Posterior cingulate gyrus (tissue), 11 donors: ENCODE measurements at regions not wholly inside any gene's neighbourhood (a gene's known extent, or its start where the extent isn't known, plus 50 kb on each side); places are given as distances from the start of the nearest gene placed in this dataset.
"Not testable (repeated sequence)": the region's sequence is repeated elsewhere in the genome, so short reads cannot be mapped to it uniquely, and the experiment has no call there.

Experiments
- DNase-seq, 10 donors: peaks; one replicate each; pipeline versions ENCODE4 v3.0.0 to v3.0.0-alpha.2; 2020 to 2021; ENCODE audit warnings: mixed read lengths in 3 of 10
- intact Hi-C: fragments of 100-400 bp; cut with DNase I; formaldehyde crosslinking; loops from one replicate; pipeline ENCODE4 v1.15.1; 2023

DNA sequence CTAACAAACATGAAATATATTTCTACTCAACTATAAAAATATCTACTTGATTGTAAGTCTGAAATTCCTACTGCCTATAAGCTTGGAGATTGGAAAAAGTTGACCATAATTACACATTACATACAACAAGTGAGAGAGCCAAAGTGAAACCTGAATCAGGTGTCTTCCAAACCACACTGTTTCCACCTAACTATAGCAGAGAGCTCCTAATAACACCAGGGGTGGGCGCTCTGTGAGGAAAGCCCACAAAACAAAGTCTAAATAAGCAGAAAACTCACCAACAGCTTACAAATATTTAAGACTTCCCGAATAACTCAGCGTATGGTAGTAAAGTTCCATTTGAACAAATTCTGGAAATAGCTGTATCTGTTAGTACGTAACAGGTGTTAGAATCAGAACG, 119.9 kb downstream of the GPR37 start:
- intact Hi-C loops, result loop anchor here (5.0 to 10.0 kb wide), 2 partner anchors 117 to 261 kb away; no protein-coding TSS in a partner anchor

DNA sequence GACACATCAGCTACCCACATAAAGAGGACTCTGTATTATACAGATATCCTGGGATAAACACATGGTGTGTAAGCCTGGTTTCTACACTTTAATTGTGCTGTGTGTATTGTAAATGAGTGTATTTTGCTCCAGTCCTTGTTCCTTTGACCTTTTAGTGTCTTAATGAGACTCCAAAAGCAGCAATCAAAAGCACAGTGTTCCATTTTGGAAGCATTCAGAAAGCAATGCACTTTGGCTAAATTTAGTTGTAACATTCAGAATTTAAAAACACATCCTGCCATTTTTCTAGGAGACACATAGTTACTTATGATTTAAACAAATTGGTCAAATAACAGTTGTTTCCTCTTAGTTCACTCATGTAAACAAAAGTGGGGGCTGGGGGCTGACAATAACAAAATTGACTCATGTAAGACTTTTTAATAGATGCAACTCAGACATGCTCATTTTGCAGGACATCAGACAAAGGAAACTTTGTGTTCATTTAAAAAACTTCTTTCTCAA, 122.2 kb downstream of the GPR37 start:
- intact Hi-C loops, result loop anchor here (10.0 kb wide), 1 partner anchor 259 kb away; no protein-coding TSS in a partner anchor
- no peak for DNase-seq

More for the DNA sequence above, 119.9 kb downstream of the GPR37 start:
- no peak for DNase-seq

DNA sequence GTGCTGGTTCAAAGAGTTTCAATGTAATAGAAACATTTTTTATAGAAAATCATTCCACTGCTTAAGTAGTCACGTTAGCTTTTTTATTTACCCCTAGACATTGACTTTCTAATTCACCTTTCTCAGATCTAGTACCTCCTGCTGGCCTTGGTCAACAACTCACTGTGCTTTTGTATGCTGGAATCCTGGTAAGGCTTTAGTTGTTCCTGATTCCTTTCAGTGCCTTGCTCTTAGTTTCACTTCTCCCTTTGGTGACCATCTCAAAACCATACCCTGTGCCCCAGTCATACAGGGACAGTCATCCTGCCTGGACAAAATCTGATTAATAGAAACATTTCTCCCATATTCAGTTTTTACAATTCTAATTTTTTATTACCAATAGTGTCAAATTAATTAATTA, 130.2 kb downstream of the GPR37 start:
- DNase-seq, result no peak
- intact Hi-C loops, result no loop called here

DNA sequence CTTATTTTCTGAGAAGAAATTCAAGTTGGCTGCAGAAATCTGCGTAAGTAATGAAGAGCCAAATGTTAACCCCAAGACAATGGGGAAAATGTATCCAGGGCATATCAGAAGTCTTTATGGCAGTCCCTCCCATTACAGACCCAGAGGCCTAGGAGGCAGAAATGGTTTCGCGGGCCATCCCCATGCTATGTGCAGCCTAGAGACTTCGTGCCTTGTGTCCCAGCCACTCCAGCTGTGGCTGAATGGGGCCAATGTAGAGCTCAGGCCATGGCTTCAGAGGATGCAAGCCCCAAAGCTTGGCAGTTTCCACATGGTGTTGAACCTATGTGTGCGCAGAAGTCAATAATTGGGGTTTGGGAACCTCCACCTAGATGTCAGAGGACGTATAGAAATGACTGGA, 131.9 kb downstream of the GPR37 start:
- DNase-seq, result peak in 1 of 10 donors; percentile 73
- intact Hi-C loops, result no loop called here

DNA sequence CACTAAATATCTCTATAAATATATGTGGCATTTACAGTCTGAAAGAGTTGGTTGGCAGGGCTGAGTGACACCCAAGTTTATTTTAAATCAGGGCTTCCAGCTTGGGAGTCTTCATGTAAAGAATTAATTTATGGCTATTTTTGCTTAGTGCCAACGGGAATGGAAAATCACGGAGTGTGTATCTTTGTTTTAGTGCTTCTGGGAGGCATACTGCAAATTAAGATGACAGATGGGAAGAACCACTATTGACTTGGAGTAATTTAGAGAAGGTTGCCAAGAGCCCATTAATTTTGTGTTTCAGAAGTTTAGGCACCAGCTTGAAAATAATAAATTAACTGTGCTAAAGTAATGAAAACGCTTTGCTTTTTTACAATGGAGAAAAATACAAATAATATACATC, 135.2 kb downstream of the GPR37 start:
- intact Hi-C loops, result no loop called here

DNA sequence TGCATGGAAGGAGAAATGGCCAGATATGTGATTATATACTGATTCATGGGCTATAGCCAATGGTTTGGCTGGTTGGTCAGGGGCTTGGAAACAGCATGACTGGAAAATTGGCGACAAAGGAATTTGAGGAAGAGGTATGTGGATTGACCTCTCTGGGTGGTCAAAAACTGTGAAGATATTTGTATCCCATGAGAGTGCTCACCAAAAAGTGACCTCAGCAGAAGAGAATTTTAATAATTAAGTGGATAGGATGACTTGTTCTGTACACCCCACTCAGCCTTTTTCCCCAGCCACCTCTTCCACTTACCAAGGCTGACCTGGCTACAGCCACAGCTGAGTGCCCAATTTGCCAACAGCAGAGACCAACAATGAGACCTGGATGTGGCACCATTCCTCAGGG, 146.7 kb downstream of the GPR37 start:
- intact Hi-C loops, result no loop called here
- DNase-seq, result no peak

More for the DNA sequence above, 135.2 kb downstream of the GPR37 start:
- no peak for DNase-seq

DNA sequence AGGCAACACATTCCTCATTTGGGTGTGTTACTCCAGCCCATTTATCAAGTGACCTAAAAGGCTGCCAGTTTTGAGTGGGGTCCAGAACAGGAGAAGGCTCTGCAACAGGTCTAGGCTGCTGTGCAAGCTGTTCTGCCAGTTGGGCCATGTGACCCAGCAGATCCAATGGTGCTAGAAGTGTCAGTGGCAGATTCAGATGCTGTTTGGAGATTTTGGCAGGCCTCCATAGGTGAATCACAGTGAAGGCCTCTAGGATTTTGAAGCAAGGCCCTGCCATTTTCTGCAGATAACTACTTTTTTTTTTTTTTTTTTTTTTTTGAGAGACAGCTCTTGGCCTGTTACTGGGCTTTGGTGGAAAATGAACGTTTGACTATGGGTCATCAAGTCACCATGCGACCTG, 147.5 kb downstream of the GPR37 start:
- intact Hi-C loops, result not testable (repeated sequence)

DNA sequence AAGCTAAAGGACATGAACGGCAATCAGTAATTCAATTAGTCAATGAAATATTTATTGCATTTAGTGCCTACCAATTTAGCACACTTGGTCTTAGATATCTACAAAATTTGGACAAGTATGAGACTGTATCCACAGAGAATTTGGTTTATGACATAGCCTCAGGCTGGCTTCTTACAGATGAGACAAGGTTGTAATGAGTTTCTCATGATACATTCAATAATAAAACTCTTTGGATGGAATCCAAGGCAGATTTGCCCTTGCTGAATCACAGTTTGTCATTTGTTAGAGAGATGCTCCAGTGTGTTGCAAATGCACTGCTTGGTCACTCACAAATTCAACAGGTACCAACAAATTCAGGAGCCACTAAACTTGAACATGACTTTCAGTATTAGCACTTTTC, 162.5 kb downstream of the GPR37 start:
- intact Hi-C loops, result no loop called here
- no peak for DNase-seq

More for the DNA sequence above, 147.5 kb downstream of the GPR37 start:
- DNase-seq, result not testable (repeated sequence)

DNA sequence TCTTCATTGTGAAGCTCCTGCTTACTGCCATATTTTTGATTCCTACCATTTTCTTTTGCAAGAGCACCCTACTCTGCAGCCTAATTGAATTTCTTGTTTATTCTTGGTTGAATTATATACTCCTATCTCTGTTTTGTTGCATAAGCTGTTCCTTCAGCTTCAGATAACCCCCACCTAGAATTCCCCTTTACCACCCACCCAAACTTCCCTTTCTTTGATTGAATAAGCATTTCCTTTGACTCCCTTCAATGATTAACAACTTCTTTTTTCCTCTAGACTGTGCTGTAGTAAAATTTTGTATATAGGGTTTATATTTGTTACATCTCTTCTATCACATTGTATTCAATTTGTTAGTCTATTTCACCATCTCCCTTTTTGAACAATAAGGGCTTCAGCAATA, 168.1 kb downstream of the GPR37 start:
- no peak for DNase-seq
- intact Hi-C loops, result no loop called here

DNA sequence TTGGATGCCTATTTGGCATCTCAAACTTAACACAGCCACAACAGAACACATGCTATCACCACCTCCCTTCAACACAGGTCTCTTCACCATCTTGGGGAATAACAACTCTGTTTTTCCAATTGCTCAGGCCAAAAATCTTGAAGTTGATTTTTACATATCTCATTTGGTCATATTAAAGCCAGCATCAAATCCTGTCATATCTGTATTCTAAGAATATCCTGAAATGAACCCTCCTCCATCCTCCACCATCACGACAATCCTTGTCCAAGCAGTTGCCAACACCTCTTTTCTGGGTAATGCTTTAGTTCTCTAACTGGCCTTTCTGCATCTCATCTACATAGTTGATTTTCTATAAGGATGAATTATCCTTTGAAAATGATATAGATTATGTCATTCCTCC, 168.7 kb downstream of the GPR37 start:
- no peak for DNase-seq
- intact Hi-C loops, result no loop called here

DNA sequence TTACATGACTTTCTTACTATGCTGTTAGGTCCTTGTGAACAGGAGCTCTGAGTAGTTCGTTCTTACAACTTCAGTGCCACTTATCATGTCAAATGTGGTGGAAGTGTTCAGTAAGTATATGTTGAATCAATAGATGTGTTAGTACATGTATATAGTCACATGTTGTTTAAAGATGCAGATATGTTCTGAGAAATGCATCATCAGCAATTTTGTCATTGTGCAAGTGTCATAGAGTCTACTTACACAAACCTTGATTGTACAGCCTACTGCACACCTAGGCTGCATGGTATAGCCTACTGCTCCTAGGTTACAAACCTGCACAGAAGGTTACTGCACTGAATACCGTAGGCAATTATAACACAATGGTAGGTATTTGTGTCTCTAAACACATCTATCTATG, 174.8 kb downstream of the GPR37 start:
- intact Hi-C loops, result no loop called here
- DNase-seq, result no peak

DNA sequence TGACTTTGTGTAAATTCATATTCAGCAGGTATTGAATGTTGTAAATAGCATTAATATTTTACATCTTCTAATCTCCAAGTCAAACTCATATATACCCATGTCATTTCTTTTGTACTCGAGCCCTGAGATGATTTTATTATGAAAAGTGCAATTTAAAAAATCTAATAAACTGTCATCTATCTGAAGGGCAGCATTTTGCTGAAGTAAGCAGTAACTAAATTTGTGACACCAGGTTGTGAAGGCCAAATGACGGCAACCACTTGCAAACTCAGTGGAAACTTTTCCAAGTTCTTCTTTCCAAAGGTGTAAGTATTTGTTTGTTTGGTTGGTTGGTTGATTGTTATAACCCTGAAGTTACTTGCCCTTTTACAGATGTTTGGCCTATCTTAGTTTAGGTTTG, 188.3 kb downstream of the GPR37 start:
- DNase-seq, result no peak
- intact Hi-C loops, result no loop called here

DNA sequence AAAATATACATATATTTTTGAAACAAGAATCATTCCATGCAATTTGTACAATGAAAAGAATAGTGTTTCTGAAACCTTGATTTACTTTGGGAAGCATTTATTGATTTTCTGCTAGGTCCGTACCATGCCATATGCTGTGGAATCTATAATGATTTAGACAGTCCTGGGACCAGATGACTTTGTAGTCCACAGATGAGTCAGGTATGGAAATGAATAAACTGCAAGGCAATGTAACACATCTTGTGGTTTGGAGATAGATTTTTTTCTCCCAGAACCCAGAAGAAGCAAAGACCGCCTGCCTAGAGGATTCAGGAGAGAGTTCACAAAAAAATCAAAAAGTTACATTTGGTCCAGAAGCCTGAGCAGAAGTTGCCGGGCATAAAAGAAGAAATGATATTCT, 190.4 kb downstream of the GPR37 start:
- intact Hi-C loops, result no loop called here
- no peak for DNase-seq

DNA sequence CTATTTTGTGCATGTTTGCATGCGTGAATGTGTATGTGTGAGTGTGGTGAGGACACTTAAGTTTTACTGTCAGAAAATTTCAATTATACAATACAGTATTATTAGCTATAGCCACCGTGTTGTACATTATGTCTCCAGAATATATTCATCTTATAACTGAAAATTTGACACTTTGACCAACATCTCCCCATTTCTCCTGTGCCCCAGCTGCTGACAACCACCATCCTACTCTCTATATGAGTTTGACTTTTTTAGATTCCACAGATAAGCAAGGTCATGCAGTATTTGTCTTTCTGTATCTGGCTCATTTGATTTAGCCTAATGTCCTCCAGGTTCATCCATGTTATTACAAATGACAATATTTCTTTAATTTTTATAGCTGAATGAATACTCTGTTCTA, 195.0 kb downstream of the GPR37 start:
- intact Hi-C loops, result no loop called here
- no peak for DNase-seq

DNA sequence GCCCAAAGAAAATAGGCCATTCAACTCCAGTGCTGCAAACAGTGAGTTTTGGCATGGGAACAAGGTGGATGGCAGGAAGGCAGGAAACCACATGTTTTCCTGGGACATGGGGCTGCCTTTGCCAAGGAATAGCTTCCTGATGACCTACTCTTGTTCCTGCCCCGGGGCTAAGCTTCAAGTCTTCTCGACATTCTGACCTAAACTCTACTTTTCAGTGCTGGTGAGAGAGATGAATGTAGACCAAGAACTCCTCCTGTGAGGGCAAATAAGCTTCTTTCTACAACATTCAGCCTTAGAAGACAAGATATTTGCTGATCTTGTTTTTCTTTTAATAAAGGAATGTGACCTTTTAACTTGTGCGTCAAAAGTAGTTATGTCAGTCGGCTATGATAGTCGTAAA, 199.0 kb downstream of the GPR37 start:
- intact Hi-C loops, result no loop called here
- DNase-seq, result peak in 1 of 10 donors; percentile 5

DNA sequence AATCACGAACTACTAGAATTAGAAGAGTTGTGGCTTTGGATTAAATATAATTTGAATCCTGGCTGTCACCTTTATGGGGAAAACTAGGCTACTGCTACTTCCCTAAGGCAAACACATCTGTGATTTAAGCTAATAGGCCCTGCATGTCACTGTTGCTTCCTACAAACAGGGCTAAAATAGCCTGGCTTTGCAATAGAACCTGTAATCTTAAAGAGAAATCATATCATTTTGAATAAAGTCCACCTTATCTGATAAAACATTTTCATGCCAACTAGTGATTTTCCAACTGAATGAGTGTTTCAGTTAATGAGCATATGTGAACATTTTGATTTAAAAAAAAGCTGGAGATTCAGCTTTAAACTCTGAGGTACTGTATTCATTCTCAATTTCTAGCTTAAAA, 208.0 kb downstream of the GPR37 start:
- intact Hi-C loops, result no loop called here
- DNase-seq, result no peak

DNA sequence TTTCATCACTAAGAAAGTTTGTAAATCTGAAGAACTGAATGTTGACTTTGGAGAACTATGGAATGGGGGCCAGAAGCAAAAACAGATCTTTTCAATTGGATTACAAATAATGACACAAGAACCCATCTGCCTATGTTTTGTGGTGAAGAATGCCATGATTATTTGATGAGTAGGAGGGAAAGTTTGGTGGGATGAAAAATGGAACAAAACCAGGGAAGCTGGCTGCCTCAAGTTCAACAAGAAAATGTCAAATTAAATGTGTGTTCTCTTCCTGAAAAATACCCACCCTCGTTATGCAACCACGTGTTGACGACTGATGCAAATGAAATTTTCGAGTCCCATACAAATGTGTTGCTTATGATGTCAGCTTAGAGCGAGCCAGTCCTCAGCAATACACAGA, 208.5 kb downstream of the GPR37 start:
- intact Hi-C loops, result no loop called here
- DNase-seq, result no peak

DNA sequence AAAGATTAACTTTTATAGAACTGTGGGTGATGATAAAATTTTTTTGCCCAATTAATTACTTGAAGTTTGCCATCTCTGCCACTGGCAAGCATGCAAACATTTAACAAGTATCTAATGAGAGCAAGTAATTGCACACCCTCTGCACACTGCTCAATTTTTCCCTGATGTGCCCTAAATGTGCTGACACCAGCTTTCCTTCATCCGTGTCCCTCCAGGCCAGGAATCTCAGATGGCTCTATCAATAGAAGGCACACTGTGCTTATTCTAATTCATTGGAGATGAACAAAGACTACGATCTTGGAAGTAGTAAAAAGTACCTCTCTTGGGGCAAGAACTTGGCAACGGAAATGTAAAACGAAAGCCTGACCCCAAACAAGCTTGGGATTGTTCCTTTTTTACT, 212.1 kb downstream of the GPR37 start:
- no peak for DNase-seq
- intact Hi-C loops, result no loop called here

DNA sequence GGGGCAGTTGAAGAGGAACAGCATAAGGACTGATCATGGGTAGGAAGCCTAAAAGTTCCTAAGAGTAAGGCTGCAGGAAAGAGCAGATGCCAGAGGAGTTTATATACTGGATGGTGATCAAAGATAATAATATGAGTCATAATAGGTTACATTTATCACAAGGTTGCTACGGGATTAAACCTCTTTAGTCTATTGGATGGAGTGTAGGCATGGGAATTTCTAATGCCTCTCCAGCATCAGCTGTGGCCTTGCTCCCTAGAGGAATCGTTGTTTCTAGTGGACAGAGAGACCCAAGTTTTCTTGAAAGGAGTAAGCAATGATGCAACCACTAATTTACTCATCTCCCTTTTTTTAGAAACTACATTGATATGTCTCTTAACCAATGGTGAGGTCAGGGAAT, 213.4 kb downstream of the GPR37 start:
- no peak for DNase-seq
- intact Hi-C loops, result no loop called here

DNA sequence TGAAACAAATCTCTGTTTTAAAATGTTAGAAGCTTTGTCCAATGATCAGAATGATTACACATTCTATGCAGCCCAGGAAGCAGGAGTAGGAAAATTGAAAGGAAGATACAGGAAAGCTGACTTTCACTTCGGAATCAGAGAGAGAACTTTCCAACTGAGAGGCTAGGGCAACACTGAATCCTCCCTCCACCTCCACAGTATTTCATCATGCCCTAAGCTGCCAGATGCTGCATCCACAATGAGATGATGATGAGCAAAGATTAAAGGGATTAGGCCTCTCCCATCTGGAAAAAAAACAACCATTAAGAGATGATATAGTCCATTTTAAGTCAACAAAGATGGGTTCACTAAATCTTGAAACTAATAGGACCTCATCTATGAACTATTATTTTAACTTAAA, 215.6 kb downstream of the GPR37 start:
- no peak for DNase-seq
- intact Hi-C loops, result no loop called here

DNA sequence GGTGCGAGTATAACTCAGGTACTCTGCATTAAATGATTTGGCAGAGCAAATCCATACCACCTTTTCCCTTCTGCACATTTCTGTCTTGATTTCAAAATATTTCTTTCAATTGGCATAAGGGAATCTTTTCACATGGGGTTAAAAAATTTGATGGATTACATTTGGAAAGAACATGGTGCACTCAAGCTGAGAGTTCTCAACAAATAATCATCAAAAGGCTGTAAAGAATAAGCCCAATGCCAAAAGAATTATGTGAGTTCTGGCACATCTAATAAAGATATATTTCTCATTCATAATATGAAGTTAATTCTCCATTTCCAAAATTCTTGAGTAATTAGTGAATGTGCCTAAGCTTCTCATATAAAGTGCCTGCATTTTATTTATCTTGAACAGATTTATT, 223.1 kb downstream of the GPR37 start:
- intact Hi-C loops, result no loop called here
- no peak for DNase-seq

DNA sequence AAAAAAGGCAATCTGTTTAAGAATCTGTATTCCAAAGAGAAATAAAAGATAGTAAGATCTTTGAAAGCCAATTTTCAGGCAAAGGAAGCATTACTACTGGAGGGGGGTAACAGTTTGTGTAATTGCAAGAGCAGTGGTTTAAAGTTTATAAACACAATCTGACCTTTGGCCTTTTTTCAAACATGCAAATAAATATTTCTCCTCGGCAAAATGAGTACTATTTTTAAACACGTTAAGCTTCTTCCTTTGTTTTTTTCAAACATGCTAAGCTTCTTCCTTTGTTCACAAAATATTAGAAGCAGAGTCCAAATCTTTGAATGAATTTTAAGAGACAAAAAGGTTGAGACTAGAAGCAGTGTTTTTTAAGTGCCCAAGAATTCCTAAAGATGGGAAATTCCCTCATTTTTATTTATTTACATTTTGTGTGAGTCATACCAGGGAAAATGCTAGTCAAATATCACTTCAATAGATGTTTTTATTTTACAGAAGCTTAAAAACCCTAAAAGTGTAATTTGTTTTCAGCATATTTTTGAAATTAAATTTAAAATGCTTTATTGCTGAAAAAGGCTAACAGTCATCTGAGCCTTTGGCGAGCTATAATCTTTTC, 229.3 kb downstream of the GPR37 start:
- intact Hi-C loops, result no loop called here
- DNase-seq, result no peak

DNA sequence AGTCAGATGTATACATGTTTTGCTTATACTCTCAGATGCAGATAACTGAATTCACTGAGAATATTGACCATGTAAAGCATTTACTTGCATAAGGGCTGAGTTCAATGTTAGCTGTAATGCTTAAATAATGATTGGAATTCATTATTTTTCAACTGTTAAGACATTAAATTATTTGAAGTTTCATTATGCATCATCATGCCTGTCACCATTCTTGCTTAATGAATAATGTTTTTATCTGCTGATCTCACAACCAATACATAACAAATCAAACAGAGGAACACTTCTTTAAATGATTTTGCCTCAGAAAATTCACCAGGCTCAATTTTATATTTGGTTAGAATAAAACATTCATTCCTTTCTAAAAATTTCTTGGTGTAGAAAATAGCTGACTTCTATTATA, 233.4 kb downstream of the GPR37 start:
- no peak for DNase-seq
- intact Hi-C loops, result no loop called here
